ENCODE measurements at regions not wholly inside any gene's neighbourhood (a gene's known extent, or its start where the extent isn't known, plus 50 kb on each side); places are given as distances from the start of the nearest gene placed in this dataset.

DNA sequence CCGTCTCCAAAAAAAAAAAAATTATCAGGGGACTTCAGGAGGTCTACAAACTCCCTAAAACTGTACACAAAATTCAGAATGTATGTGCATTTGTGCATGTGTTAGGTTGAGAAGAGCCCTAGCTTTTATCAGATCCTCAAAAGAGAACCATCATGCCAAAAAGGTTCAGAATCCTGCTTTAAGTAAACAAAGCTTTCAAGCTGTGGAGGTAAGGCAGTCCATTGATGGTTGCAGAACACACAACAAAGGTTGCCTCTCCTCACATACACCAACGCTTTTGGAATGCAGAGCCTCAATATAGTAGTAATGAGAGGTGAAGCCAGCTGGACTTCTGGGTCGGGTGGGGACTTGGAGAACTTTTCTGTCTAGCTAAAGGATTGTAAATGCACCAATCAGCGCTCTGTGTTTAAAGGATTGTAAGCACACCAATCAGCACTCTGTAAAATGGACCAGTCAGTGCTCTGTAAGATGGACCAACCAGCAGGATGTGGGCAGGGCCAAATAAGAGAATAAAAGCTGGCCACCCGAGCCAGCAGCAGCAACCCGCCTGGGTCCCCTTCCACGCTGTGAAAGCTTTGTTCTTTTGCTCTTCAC is 57.9 kb upstream of the RNF38 start:
- TF ChIP-seq, protein P1, sequence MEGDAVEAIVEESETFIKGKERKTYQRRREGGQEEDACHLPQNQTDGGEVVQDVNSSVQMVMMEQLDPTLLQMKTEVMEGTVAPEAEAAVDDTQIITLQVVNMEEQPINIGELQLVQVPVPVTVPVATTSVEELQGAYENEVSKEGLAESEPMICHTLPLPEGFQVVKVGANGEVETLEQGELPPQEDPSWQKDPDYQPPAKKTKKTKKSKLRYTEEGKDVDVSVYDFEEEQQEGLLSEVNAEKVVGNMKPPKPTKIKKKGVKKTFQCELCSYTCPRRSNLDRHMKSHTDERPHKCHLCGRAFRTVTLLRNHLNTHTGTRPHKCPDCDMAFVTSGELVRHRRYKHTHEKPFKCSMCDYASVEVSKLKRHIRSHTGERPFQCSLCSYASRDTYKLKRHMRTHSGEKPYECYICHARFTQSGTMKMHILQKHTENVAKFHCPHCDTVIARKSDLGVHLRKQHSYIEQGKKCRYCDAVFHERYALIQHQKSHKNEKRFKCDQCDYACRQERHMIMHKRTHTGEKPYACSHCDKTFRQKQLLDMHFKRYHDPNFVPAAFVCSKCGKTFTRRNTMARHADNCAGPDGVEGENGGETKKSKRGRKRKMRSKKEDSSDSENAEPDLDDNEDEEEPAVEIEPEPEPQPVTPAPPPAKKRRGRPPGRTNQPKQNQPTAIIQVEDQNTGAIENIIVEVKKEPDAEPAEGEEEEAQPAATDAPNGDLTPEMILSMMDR (IDR thresholded peaks at IDR 0.05) = no peak
- TF ChIP-seq POLR2AphosphoS5 (IDR thresholded peaks at IDR 0.05) (no peak), EP300 (IDR thresholded peaks at IDR 0.05) (no peak), POLR2A (IDR thresholded peaks at IDR 0.05) (no peak)
